ENCODE measurements at regions not wholly inside any gene's neighbourhood (a gene's known extent, or its start where the extent isn't known, plus 50 kb on each side); places are given as distances from the start of the nearest gene placed in this dataset.

DNA sequence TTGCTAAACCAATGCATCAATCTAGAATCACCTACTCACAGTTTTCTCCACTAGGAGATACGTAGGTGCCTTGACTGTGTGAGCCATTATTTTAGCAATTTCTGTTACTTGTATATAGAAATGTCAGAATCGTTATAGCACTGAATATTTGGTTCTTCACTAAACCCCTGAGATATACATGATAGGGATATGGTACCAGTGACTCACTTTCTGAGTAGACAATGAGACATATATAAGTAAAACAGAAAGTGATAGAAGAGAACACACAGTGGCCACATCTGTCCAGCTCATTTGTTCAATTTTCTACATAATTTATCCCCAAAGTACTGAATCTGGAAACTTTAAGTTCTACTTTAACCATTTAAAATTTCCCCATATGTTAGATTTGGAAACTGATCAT is 1505.5 kb upstream of the TMEM132C start:
- no TSS peak for BruUV-seq (replicated peaks)
- no peak overlapping the region for H3K4me2 ChIP-seq (ENCODE audit: low read length)
- no peak overlapping the region for H3K4me3 ChIP-seq (ENCODE audit: low read length)
- H3K27me3 ChIP-seq (ENCODE audit: low read length), result no peaks in the 10 kb centered on the region
- ATAC-seq, result no peak
- ChIA-PET CTCF (no interaction called here), POLR2A (ENCODE audit: unreplicated experiment) (no interaction called here)
- H3K4me1 ChIP-seq (ENCODE audit: insufficient read depth, low read length), result no peaks in the 10 kb centered on the region
- H2AFZ ChIP-seq (ENCODE audit: low read length), result no peak overlapping the region
- TF ChIP-seq, protein P1, sequence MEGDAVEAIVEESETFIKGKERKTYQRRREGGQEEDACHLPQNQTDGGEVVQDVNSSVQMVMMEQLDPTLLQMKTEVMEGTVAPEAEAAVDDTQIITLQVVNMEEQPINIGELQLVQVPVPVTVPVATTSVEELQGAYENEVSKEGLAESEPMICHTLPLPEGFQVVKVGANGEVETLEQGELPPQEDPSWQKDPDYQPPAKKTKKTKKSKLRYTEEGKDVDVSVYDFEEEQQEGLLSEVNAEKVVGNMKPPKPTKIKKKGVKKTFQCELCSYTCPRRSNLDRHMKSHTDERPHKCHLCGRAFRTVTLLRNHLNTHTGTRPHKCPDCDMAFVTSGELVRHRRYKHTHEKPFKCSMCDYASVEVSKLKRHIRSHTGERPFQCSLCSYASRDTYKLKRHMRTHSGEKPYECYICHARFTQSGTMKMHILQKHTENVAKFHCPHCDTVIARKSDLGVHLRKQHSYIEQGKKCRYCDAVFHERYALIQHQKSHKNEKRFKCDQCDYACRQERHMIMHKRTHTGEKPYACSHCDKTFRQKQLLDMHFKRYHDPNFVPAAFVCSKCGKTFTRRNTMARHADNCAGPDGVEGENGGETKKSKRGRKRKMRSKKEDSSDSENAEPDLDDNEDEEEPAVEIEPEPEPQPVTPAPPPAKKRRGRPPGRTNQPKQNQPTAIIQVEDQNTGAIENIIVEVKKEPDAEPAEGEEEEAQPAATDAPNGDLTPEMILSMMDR (conservative IDR thresholded peaks at IDR 0.05; ENCODE audit: low read depth, low read length), result no peak
- TF ChIP-seq EZH2 (IDR thresholded peaks at IDR 0.05; ENCODE audit: low read length, unreplicated experiment) (no peak), EZH2phosphoT487 (IDR thresholded peaks at IDR 0.05; ENCODE audit: borderline replicate concordance, low read length) (no peak)
- intact Hi-C loops (cut with micrococcal nuclease), result no loop called here
- H4K20me1 ChIP-seq (ENCODE audit: low read length), result no peaks in the 10 kb centered on the region
- H3K79me2 ChIP-seq (ENCODE audit: low read length), result no peaks in the 10 kb centered on the region
- H3K36me3 ChIP-seq (ENCODE audit: low read depth, low read length), result peaks cover 13% of the 10 kb centered on the region; the same call in 1 of the 2 replicates
- H3K9me3 ChIP-seq (ENCODE audit: low read length), result peaks cover 19% of the 10 kb centered on the region; the same call in 1 of the 2 replicates
- H3K9ac ChIP-seq (ENCODE audit: low read length), result no peak overlapping the region
- no peaks in the 10 kb centered on the region for H3F3A ChIP-seq (ENCODE audit: low read length, unreplicated experiment)
- no peaks in the 10 kb centered on the region for H3K9me2 ChIP-seq (replicated peaks; ENCODE audit: low read length)
- no peak for DNase-seq
- no peak overlapping the region for H3K27ac ChIP-seq (ENCODE audit: low read length)

DNA sequence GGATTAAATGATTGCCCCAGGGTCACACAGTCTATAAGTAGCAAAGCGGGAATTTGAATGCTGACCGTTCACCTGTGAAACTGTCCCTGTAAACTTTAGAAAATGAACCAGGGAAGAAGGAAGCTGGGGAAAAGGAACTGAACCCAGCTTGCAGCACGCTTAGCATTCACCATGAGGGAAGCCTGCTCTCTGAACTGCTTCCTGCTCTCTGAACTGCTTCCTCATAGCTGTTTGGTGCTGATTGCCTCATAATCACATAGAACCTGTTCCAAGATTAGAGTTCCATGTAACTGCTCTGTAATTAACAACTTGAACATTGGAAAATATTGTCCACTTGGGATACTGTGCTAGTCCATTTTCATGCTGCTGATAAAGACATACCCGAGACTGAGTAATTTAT is 1504.8 kb upstream of the TMEM132C start:
- CTCF ChIA-PET, result no interaction called here
- intact Hi-C loops (cut with micrococcal nuclease), result no loop called here
- Histone ChIP-seq H4K20me1 (ENCODE audit: low read length) (no peaks in the 10 kb centered on the region), H3K9me3 (ENCODE audit: low read length) (peaks cover 19% of the 10 kb centered on the region; the same call in 1 of the 2 replicates), H3K79me2 (ENCODE audit: low read length) (no peaks in the 10 kb centered on the region), H3K4me3 (ENCODE audit: low read length) (no peak overlapping the region), H3K27me3 (ENCODE audit: low read length) (no peaks in the 10 kb centered on the region), H3K36me3 (ENCODE audit: low read depth, low read length) (peaks cover 13% of the 10 kb centered on the region; the same call in 1 of the 2 replicates), H3K4me2 (ENCODE audit: low read length) (no peak overlapping the region), H3K4me1 (ENCODE audit: insufficient read depth, low read length) (no peaks in the 10 kb centered on the region), H3K27ac (ENCODE audit: low read length) (no peak overlapping the region), H3K9me2 (replicated peaks; ENCODE audit: low read length) (no peaks in the 10 kb centered on the region), H3K9ac (ENCODE audit: low read length) (no peak overlapping the region), H2AFZ (ENCODE audit: low read length) (no peak overlapping the region), H3F3A (ENCODE audit: low read length, unreplicated experiment) (no peaks in the 10 kb centered on the region)
- POLR2A ChIA-PET (ENCODE audit: unreplicated experiment), result no interaction called here
- no peak for ATAC-seq
- DNase-seq, result no peak
- BruUV-seq (replicated peaks), result no TSS peak
- TF ChIP-seq EZH2phosphoT487 (IDR thresholded peaks at IDR 0.05; ENCODE audit: borderline replicate concordance, low read length) (no peak), EZH2 (IDR thresholded peaks at IDR 0.05; ENCODE audit: low read length, unreplicated experiment) (no peak)
- TF ChIP-seq, protein P1 (conservative IDR thresholded peaks at IDR 0.05; ENCODE audit: low read depth, low read length), result no peak

DNA sequence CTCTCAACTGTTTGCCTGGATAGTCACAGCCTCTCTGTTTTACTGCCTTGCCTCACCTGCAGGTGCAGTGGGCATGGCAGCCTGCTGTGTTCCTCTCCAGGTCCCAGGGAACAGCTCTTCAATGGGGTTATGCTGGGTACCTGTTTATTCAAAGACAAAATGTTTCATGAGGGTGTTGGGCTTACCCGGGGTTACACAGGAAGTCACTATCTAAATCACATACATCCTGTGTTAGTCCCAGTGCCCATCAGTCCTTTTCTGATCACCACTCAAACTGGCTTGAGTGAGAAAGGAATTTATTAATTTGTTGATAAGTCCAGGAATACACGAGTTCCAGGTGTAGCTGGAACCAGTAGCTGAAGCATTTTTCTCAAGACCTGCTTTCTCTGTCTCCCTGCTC is 1503.6 kb upstream of the TMEM132C start:
- TF ChIP-seq, protein P1 (conservative IDR thresholded peaks at IDR 0.05; ENCODE audit: low read depth, low read length), result no peak
- TF ChIP-seq EZH2phosphoT487 (IDR thresholded peaks at IDR 0.05; ENCODE audit: borderline replicate concordance, low read length), result no peak
- no peak for TF ChIP-seq EZH2 (IDR thresholded peaks at IDR 0.05; ENCODE audit: low read length, unreplicated experiment)
- H3K27ac ChIP-seq (ENCODE audit: low read length), result no peak overlapping the region
- no TSS peak for BruUV-seq (replicated peaks)
- H3K36me3 ChIP-seq (ENCODE audit: low read depth, low read length), result peaks cover 13% of the 10 kb centered on the region; the same call in 1 of the 2 replicates
- H3K9ac ChIP-seq (ENCODE audit: low read length), result no peak overlapping the region
- H4K20me1 ChIP-seq (ENCODE audit: low read length), result no peaks in the 10 kb centered on the region
- no peaks in the 10 kb centered on the region for H3F3A ChIP-seq (ENCODE audit: low read length, unreplicated experiment)
- no peak overlapping the region for H3K4me2 ChIP-seq (ENCODE audit: low read length)
- no peaks in the 10 kb centered on the region for H3K4me1 ChIP-seq (ENCODE audit: insufficient read depth, low read length)
- CTCF ChIA-PET, result no interaction called here
- H3K9me3 ChIP-seq (ENCODE audit: low read length), result peaks cover 19% of the 10 kb centered on the region; the same call in 1 of the 2 replicates
- H3K27me3 ChIP-seq (ENCODE audit: low read length), result no peaks in the 10 kb centered on the region
- ATAC-seq (no peak), DNase-seq (no peak)
- intact Hi-C loops (cut with micrococcal nuclease), result no loop called here
- no peak overlapping the region for H3K4me3 ChIP-seq (ENCODE audit: low read length)
- POLR2A ChIA-PET (ENCODE audit: unreplicated experiment), result no interaction called here
- H3K9me2 ChIP-seq (replicated peaks; ENCODE audit: low read length), result no peaks in the 10 kb centered on the region
- H3K79me2 ChIP-seq (ENCODE audit: low read length), result no peaks in the 10 kb centered on the region
- H2AFZ ChIP-seq (ENCODE audit: low read length), result no peak overlapping the region

Data from PC-3 (cell line).